ENCODE measurements at regions not wholly inside any gene's neighbourhood (a gene's known extent, or its start where the extent isn't known, plus 50 kb on each side); places are given as distances from the start of the nearest gene placed in this dataset.
A peak's percentile ranks its signal among the peaks of the same experiment; 100 is the strongest.

GRCh38 chr1:56151402-56151801 is 428.0 kb downstream of the PLPP3 start:
- no peak overlapping the region for H2AFZ ChIP-seq (ENCODE audit: insufficient read depth, low read depth, low read length, poor library complexity, severe bottlenecking)
- H3K9me3 ChIP-seq (replicated peaks in 1 of 2; ENCODE audit: control insufficient read depth in 1 of 2, insufficient read depth in 1 of 2, low read length in 2 of 2), result no peaks in the 10 kb centered on the region
- H3K9ac ChIP-seq (ENCODE audit: insufficient read depth, low read length, poor library complexity, severe bottlenecking), result no peak overlapping the region
- H4K20me1 ChIP-seq (ENCODE audit: insufficient read depth, low read length), result no peaks in the 10 kb centered on the region
- intact Hi-C loops (cut with micrococcal nuclease), result no loop called here
- no peak for TF ChIP-seq CTCF (IDR thresholded peaks at IDR 0.05)
- no peaks in the 10 kb centered on the region for H3K36me3 Mint-ChIP-seq
- H3K9me3 Mint-ChIP-seq, result peaks cover 0 to 2% (median 0%) of the 10 kb centered on the region in 7 donors
- H3K4me1 Mint-ChIP-seq, result no peaks in the 10 kb centered on the region
- H3K27ac Mint-ChIP-seq, result no peak overlapping the region
- H3K79me2 ChIP-seq (ENCODE audit: insufficient read depth, low read length), result no peaks in the 10 kb centered on the region
- no peaks in the 10 kb centered on the region for H3K4me1 ChIP-seq (ENCODE audit: control insufficient read depth in 1 of 2, insufficient read depth in 2 of 2, low read length in 2 of 2)
- 100% methylated on average over 1 of the region's 2 CpGs for WGBS (ENCODE audit: insufficient coverage)
- H3K4me3 ChIP-seq (replicated peaks in 1 of 3; ENCODE audit: low read depth in 2 of 3, low read length in 3 of 3), result no peak overlapping the region
- H3K36me3 ChIP-seq (replicated peaks in 1 of 2; ENCODE audit: control insufficient read depth in 1 of 2, insufficient read depth in 2 of 2, low read length in 2 of 2), result no peaks in the 10 kb centered on the region
- H3K4me2 ChIP-seq (replicated peaks; ENCODE audit: extremely low read depth, low read length, poor library complexity, severe bottlenecking), result no peak overlapping the region
- no peaks in the 10 kb centered on the region for H3K27me3 ChIP-seq (ENCODE audit: control insufficient read depth in 2 of 2, insufficient read depth in 2 of 2, low read length in 2 of 2)
- H3K27ac ChIP-seq (ENCODE audit: low read depth in 1 of 2, low read length in 2 of 2), result no peak overlapping the region
- peaks cover 0 to 1% (median 1%) of the 10 kb centered on the region in 3 donors for H3K27me3 Mint-ChIP-seq (ENCODE audit: low read depth in 3 of 3)
- no peak for DNase-seq
- no peak overlapping the region for H3K4me3 Mint-ChIP-seq

GRCh38 chr1:56150441-56151215 is 428.7 kb downstream of the PLPP3 start:
- no peaks in the 10 kb centered on the region for H3K9me3 ChIP-seq (replicated peaks in 1 of 2; ENCODE audit: control insufficient read depth in 1 of 2, insufficient read depth in 1 of 2, low read length in 2 of 2)
- no peak overlapping the region for H3K4me2 ChIP-seq (replicated peaks; ENCODE audit: extremely low read depth, low read length, poor library complexity, severe bottlenecking)
- H3K79me2 ChIP-seq (ENCODE audit: insufficient read depth, low read length), result no peaks in the 10 kb centered on the region
- peaks cover 0 to 2% (median 0%) of the 10 kb centered on the region in 7 donors for H3K9me3 Mint-ChIP-seq
- no peak overlapping the region for H2AFZ ChIP-seq (ENCODE audit: insufficient read depth, low read depth, low read length, poor library complexity, severe bottlenecking)
- H3K9ac ChIP-seq (ENCODE audit: insufficient read depth, low read length, poor library complexity, severe bottlenecking), result no peak overlapping the region
- H4K20me1 ChIP-seq (ENCODE audit: insufficient read depth, low read length), result no peaks in the 10 kb centered on the region
- no peaks in the 10 kb centered on the region for H3K36me3 Mint-ChIP-seq
- no peak overlapping the region for H3K4me3 ChIP-seq (replicated peaks in 1 of 3; ENCODE audit: low read depth in 2 of 3, low read length in 3 of 3)
- no peak for TF ChIP-seq CTCF (IDR thresholded peaks at IDR 0.05)
- intact Hi-C loops (cut with micrococcal nuclease), result no loop called here
- no peaks in the 10 kb centered on the region for H3K4me1 ChIP-seq (ENCODE audit: control insufficient read depth in 1 of 2, insufficient read depth in 2 of 2, low read length in 2 of 2)
- peak overlapping the region in 1 of 7 donors; percentile 57 for H3K27ac Mint-ChIP-seq
- no peaks in the 10 kb centered on the region for H3K36me3 ChIP-seq (replicated peaks in 1 of 2; ENCODE audit: control insufficient read depth in 1 of 2, insufficient read depth in 2 of 2, low read length in 2 of 2)
- DNase-seq, result no peak
- peaks cover 0 to 3% (median 1%) of the 10 kb centered on the region in 3 donors for H3K27me3 Mint-ChIP-seq (ENCODE audit: low read depth in 3 of 3)
- no peaks in the 10 kb centered on the region for H3K27me3 ChIP-seq (ENCODE audit: control insufficient read depth in 2 of 2, insufficient read depth in 2 of 2, low read length in 2 of 2)
- H3K27ac ChIP-seq (ENCODE audit: low read depth in 1 of 2, low read length in 2 of 2), result no peak overlapping the region
- no peaks in the 10 kb centered on the region for H3K4me1 Mint-ChIP-seq
- WGBS (ENCODE audit: insufficient coverage), result 86% methylated on average over 3 of the region's 5 CpGs
- H3K4me3 Mint-ChIP-seq, result no peak overlapping the region

Data from CD14-positive monocyte (primary cell).